GM12874 (cell line): ENCODE measurements at regions not wholly inside any gene's neighbourhood (a gene's known extent, or its start where the extent isn't known, plus 50 kb on each side); places are given as distances from the start of the nearest gene placed in this dataset.

Source experiments
- TF ChIP-seq, protein P1 (sequence below): IDR thresholded peaks from 2 replicates; pipeline ENCODE4 v1.5.1; 2011; ENCODE audit warnings: low read depth, mild to moderate bottlenecking, control low read depth, low read length, moderate library complexity; ENCODE audit not compliant: insufficient read depth

DNA sequence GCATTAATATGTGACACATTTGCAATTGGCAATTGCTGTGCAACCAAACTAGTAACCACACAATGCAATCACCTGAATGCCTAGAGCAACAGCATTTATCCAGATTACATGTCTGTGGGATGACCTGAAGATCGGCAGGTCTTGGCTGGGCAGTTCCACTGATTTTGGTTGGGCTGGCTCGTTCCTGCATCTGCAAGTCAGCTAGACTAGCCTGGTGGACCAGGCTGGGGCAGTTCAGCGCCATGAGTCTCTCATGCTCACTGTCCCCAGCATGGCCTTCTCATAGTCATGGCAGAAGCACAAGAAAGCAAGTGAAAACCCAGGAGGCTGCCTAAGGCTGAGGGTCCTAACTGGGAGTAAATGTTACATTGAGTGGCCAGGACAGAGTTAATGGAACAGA is 229.1 kb upstream of the TSHZ3 start:
- TF ChIP-seq, protein P1, sequence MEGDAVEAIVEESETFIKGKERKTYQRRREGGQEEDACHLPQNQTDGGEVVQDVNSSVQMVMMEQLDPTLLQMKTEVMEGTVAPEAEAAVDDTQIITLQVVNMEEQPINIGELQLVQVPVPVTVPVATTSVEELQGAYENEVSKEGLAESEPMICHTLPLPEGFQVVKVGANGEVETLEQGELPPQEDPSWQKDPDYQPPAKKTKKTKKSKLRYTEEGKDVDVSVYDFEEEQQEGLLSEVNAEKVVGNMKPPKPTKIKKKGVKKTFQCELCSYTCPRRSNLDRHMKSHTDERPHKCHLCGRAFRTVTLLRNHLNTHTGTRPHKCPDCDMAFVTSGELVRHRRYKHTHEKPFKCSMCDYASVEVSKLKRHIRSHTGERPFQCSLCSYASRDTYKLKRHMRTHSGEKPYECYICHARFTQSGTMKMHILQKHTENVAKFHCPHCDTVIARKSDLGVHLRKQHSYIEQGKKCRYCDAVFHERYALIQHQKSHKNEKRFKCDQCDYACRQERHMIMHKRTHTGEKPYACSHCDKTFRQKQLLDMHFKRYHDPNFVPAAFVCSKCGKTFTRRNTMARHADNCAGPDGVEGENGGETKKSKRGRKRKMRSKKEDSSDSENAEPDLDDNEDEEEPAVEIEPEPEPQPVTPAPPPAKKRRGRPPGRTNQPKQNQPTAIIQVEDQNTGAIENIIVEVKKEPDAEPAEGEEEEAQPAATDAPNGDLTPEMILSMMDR, result no peak

GRCh38 chr19:31583148-31583547 is 233.9 kb upstream of the TSHZ3 start:
- TF ChIP-seq, protein P1, result no peak

DNA sequence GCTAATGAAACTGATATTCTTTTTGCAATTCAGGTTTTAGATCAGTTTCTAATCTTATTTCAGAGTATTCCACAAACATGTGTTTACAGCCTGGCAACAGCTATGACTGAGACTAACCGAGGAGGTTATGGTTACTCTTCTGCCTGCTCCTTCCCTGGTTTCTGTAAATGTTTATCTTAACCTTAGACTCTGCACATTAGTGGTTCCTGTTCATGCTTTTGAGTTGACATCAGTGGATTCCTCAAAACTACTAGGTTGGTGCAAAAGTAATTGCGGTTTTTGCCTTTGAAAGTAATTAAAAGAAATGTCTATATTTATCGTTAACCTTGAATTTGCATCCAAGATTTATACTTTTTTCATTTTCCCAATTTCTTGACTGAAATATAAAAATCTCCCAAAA is 237.0 kb upstream of the TSHZ3 start:
- TF ChIP-seq, protein P1, result no peak

GRCh38 chr19:31589109-31589508 is 239.9 kb upstream of the TSHZ3 start:
- TF ChIP-seq, protein P1, result no peak

GRCh38 chr19:31591258-31591657 is 242.0 kb upstream of the TSHZ3 start:
- TF ChIP-seq, protein P1, result no peak

- TF ChIP-seq, protein P1, result no peak
Observed at GRCh38 chr19:31592456-31592855, 243.2 kb upstream of the TSHZ3 start.

- TF ChIP-seq, protein P1, result no peak
Observed at GRCh38 chr19:31594701-31595100, 245.5 kb upstream of the TSHZ3 start.

DNA sequence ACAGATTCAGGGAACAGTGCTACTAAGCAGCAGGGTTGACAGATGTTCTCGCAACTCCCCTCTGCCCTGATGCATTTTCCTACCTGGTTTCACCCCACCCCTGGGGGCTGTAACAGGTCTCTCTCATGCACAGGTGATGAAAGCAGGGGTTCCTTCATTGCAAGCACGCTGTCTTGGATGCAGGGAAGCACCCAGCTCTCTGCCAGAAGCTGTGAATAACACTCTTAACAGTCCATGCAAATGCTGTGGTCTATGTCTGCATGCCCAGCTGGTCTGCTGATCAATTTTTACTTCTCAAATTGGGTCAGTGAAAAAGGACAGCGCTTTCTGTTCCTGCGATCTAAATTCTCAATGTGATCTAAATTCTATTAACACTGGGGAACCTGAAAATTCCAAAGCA is 246.3 kb upstream of the TSHZ3 start:
- TF ChIP-seq, protein P1, result no peak
